GM18498 (cell line): ENCODE measurements at regions not wholly inside any gene's neighbourhood (a gene's known extent, or its start where the extent isn't known, plus 50 kb on each side); places are given as distances from the start of the nearest gene placed in this dataset.

Experiments used
- ATAC-seq: cut with Tn5 transposase; IDR thresholded peaks from one replicate; pipeline ENCODE4 v1.9.1; 2021; ENCODE audit warnings: mild to moderate bottlenecking, moderate library complexity; ENCODE audit not compliant: unreplicated experiment

- ATAC-seq = no peak
Measured at GRCh38 chr7:42511027-42511426, 274.0 kb upstream of the GLI3 start.

GRCh38 chr7:42506097-42506496 is 269.1 kb upstream of the GLI3 start:
- ATAC-seq = no peak

- ATAC-seq = no peak
Measured at GRCh38 chr7:42502022-42502421, 265.0 kb upstream of the GLI3 start.

GRCh38 chr7:42495256-42495655 is 258.2 kb upstream of the GLI3 start:
- ATAC-seq = no peak

- ATAC-seq = no peak
Measured at GRCh38 chr7:42494736-42495135, 257.7 kb upstream of the GLI3 start.

- no peak for ATAC-seq
Measured at GRCh38 chr7:42494199-42494710, 257.2 kb upstream of the GLI3 start.

GRCh38 chr7:42493436-42494198 is 256.6 kb upstream of the GLI3 start:
- ATAC-seq = no peak

GRCh38 chr7:42492920-42493319 is 255.9 kb upstream of the GLI3 start:
- ATAC-seq = no peak

GRCh38 chr7:42491106-42491505 is 254.1 kb upstream of the GLI3 start:
- no peak for ATAC-seq

GRCh38 chr7:42489299-42489698 is 252.3 kb upstream of the GLI3 start:
- no peak for ATAC-seq

GRCh38 chr7:42485301-42485766 is 248.3 kb upstream of the GLI3 start:
- no peak for ATAC-seq

GRCh38 chr7:42483886-42484285 is 246.9 kb upstream of the GLI3 start:
- ATAC-seq = no peak

- ATAC-seq = no peak
Measured at GRCh38 chr7:42479816-42480633, 243.0 kb upstream of the GLI3 start.

GRCh38 chr7:42479452-42479815 is 242.4 kb upstream of the GLI3 start:
- no peak for ATAC-seq

GRCh38 chr7:42478717-42479116 is 241.7 kb upstream of the GLI3 start:
- ATAC-seq = no peak

GRCh38 chr7:42476255-42476654 is 239.2 kb upstream of the GLI3 start:
- no peak for ATAC-seq

GRCh38 chr7:42475082-42475481 is 238.1 kb upstream of the GLI3 start:
- ATAC-seq = no peak

GRCh38 chr7:42473099-42473498 is 236.1 kb upstream of the GLI3 start:
- no peak for ATAC-seq

- ATAC-seq = no peak
Measured at GRCh38 chr7:42471573-42472174, 234.7 kb upstream of the GLI3 start.

GRCh38 chr7:42469341-42469740 is 232.3 kb upstream of the GLI3 start:
- ATAC-seq = no peak

- no peak for ATAC-seq
Measured at GRCh38 chr7:42468471-42468870, 231.5 kb upstream of the GLI3 start.

- no peak for ATAC-seq
Measured at GRCh38 chr7:42461537-42461936, 224.5 kb upstream of the GLI3 start.
